H1 (cell line): ENCODE measurements at regions not wholly inside any gene's neighbourhood (a gene's known extent, or its start where the extent isn't known, plus 50 kb on each side); places are given as distances from the start of the nearest gene placed in this dataset.

ENCODE experiments used
- CHD1 ChIP-seq: IDR thresholded peaks from 2 replicates; pipeline ENCODE4 v1.6.1; 2012; ENCODE audit warnings: low read depth, low read length, improper control_type of control experiment
- CHD2 ChIP-seq: IDR thresholded peaks from 2 replicates; pipeline ENCODE4 v1.6.1; 2012; ENCODE audit warnings: low read length, improper control_type of control experiment
- CHD7 ChIP-seq: fragments of 300-600 bp; sonication (generic); IDR thresholded peaks from 2 replicates; pipeline ENCODE4 v1.7.1; 2012; ENCODE audit warnings: low read length, moderate library complexity, mild to moderate bottlenecking, inconsistent platforms; ENCODE audit not compliant: insufficient replicate concordance
- CTBP2 ChIP-seq: IDR thresholded peaks from 2 replicates; pipeline ENCODE4 v1.7.0; 2011; ENCODE audit warnings: borderline replicate concordance, mild to moderate bottlenecking, moderate library complexity, mixed read lengths, low read length; ENCODE audit not compliant: insufficient read depth, insufficient read length
- POLR2A ChIP-seq, 2 experiments: IDR thresholded peaks; 1 replicate in 1 of 2; 2 replicates in 1 of 2; pipeline ENCODE4 v1.6.1; 2011; ENCODE audit warnings: low read depth in 2 of 2, low read length in 2 of 2, mild to moderate bottlenecking in 2 of 2; ENCODE audit errors: control extremely low read depth in 1 of 2
- POLR2AphosphoS5 ChIP-seq: IDR thresholded peaks from 2 replicates; pipeline ENCODE4 v1.6.1; 2011; ENCODE audit warnings: low read depth, low read length
- SIN3A ChIP-seq, 2 experiments: IDR thresholded peaks in 1 of 2; conservative IDR thresholded peaks in 1 of 2; 2 replicates each; pipeline ENCODE4 v1.6.1; 2011 to 2012; ENCODE audit warnings: low read length in 2 of 2, improper control_type of control experiment in 1 of 2, low read depth in 1 of 2, mild to moderate bottlenecking in 1 of 2
- SIX5 ChIP-seq: IDR thresholded peaks from 2 replicates; pipeline ENCODE4 v1.6.1; 2011; ENCODE audit warnings: mild to moderate bottlenecking, low read depth, low read length
- TAF7 ChIP-seq: optimal IDR thresholded peaks from 2 replicates; pipeline ENCODE3; 2011; ENCODE audit warnings: low read depth, mild to moderate bottlenecking, inconsistent platforms, low read length, moderate library complexity, borderline replicate concordance
- TCF12 ChIP-seq: IDR thresholded peaks from 2 replicates; pipeline ENCODE4 v1.6.1; 2011; ENCODE audit warnings: low read depth, mild to moderate bottlenecking, low read length
- USF2 ChIP-seq: IDR thresholded peaks from 2 replicates; pipeline ENCODE4 v1.6.1; 2011; ENCODE audit warnings: low read length, improper control_type of control experiment
- YY1 ChIP-seq: IDR thresholded peaks from 2 replicates; pipeline ENCODE4 v1.6.1; 2011; ENCODE audit warnings: low read depth, mild to moderate bottlenecking, low read length

DNA sequence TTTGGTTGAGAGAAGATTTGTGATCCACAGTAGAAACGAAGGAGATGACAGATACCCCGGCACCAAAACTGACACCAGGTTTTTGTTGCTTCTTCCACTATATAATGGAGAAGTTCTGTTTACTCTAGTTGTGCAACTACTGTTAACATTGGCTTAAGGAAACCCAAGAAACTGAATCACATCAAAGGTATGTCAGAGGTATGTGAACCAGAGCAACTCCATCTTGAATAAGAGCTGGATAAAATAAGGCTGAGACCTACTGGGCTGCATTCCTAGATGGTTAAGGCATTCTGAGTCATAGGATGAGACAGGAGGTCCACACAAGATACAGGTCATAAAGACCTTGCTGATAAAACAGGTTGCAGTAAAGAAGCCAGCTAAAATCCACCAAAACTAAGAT lies 173.7 kb upstream of the CAMK1G start (continued):
- TF ChIP-seq CHD7 (no peak), POLR2AphosphoS5 (no peak), TAF7 (no peak), USF2 (no peak), CHD1 (no peak), CTBP2 (no peak), SIN3A (conservative IDR thresholded peaks at IDR 0.05 in 1 of 2, IDR thresholded peaks at IDR 0.05 in 1 of 2; ENCODE audit: low read depth in 1 of 2, low read length in 2 of 2) (no peak), SIX5 (no peak), CHD2 (no peak), POLR2A (IDR thresholded peaks at IDR 0.05; ENCODE audit: control extremely low read depth in 1 of 2, low read depth in 2 of 2, low read length in 2 of 2) (no peak), YY1 (no peak), TCF12 (no peak)
